ENCODE measurements at regions not wholly inside any gene's neighbourhood (a gene's known extent, or its start where the extent isn't known, plus 50 kb on each side); places are given as distances from the start of the nearest gene placed in this dataset.

GRCh38 chr18:2380101-2380500 lies 191.2 kb downstream of the METTL4 start:
- Histone ChIP-seq H4K91ac (ENCODE audit: low read length) (no peak overlapping the region), H2AK5ac (ENCODE audit: low read length, severe bottlenecking) (no peak overlapping the region), H3K4me2 (ENCODE audit: low read length, poor library complexity, severe bottlenecking) (no peak overlapping the region), H3K4me3 (ENCODE audit: insufficient read depth in 1 of 2, low read depth in 1 of 2, low read length in 2 of 2) (no peak overlapping the region), H3K9me3 (ENCODE audit: control insufficient read depth, low read length) (peaks cover under 1% of the 10 kb centered on the region), H2BK12ac (ENCODE audit: low read length in 2 of 2) (no peak overlapping the region), H2BK15ac (ENCODE audit: low read depth, poor library complexity, severe bottlenecking) (no peak overlapping the region), H2AFZ (ENCODE audit: low read depth, low read length) (no peak overlapping the region), H3K23ac (ENCODE audit: low read length in 2 of 2) (no peak overlapping the region), H3K27me3 (ENCODE audit: control insufficient read depth in 1 of 2, insufficient read depth in 1 of 2, low read length in 2 of 2) (no peaks in the 10 kb centered on the region), H2BK5ac (ENCODE audit: low read depth, low read length, poor library complexity, severe bottlenecking) (no peak overlapping the region), H3K4me1 (ENCODE audit: control insufficient read depth, insufficient read depth, low read depth, low read length) (no peaks in the 10 kb centered on the region), H4K8ac (ENCODE audit: low read length) (no peak overlapping the region), H3K79me1 (replicated peaks; ENCODE audit: low read length, poor library complexity, severe bottlenecking) (no peaks in the 10 kb centered on the region), H2BK120ac (ENCODE audit: low read depth, low read length) (no peak overlapping the region), H3K36me3 (ENCODE audit: control insufficient read depth in 1 of 2, insufficient read depth in 2 of 2, low read depth in 1 of 2, low read length in 2 of 2) (no peaks in the 10 kb centered on the region), H3K14ac (ENCODE audit: low read length in 2 of 2) (no peak overlapping the region), H3K4ac (ENCODE audit: low read depth in 1 of 2, low read length in 2 of 2) (no peak overlapping the region), H3K9ac (ENCODE audit: low read length) (no peak overlapping the region), H3K27ac (ENCODE audit: low read length, poor library complexity, severe bottlenecking) (no peak overlapping the region), H3K18ac (ENCODE audit: low read depth in 1 of 2, low read length in 2 of 2) (no peak overlapping the region)
- DNase-seq = no peak
- WGBS = no CpG with 5 or more reads among the region's 2 CpGs

GRCh38 chr18:2381539-2381938 lies 189.8 kb downstream of the METTL4 start:
- Histone ChIP-seq H2BK15ac (ENCODE audit: low read depth, poor library complexity, severe bottlenecking) (no peak overlapping the region), H4K8ac (ENCODE audit: low read length) (no peak overlapping the region), H2BK12ac (ENCODE audit: low read length in 2 of 2) (no peak overlapping the region), H2AFZ (ENCODE audit: low read depth, low read length) (no peak overlapping the region), H2BK120ac (ENCODE audit: low read depth, low read length) (no peak overlapping the region), H3K27ac (ENCODE audit: low read length, poor library complexity, severe bottlenecking) (no peak overlapping the region), H3K4me1 (ENCODE audit: control insufficient read depth, insufficient read depth, low read depth, low read length) (no peaks in the 10 kb centered on the region), H3K36me3 (ENCODE audit: control insufficient read depth in 1 of 2, insufficient read depth in 2 of 2, low read depth in 1 of 2, low read length in 2 of 2) (no peaks in the 10 kb centered on the region), H2BK5ac (ENCODE audit: low read depth, low read length, poor library complexity, severe bottlenecking) (no peak overlapping the region), H3K14ac (ENCODE audit: low read length in 2 of 2) (no peak overlapping the region), H3K79me1 (replicated peaks; ENCODE audit: low read length, poor library complexity, severe bottlenecking) (no peaks in the 10 kb centered on the region), H3K4me3 (ENCODE audit: insufficient read depth in 1 of 2, low read depth in 1 of 2, low read length in 2 of 2) (no peak overlapping the region), H3K18ac (ENCODE audit: low read depth in 1 of 2, low read length in 2 of 2) (no peak overlapping the region), H4K91ac (ENCODE audit: low read length) (no peak overlapping the region), H3K23ac (ENCODE audit: low read length in 2 of 2) (no peak overlapping the region), H3K4ac (ENCODE audit: low read depth in 1 of 2, low read length in 2 of 2) (no peak overlapping the region), H3K9me3 (ENCODE audit: control insufficient read depth, low read length) (peaks cover 8% of the 10 kb centered on the region), H2AK5ac (ENCODE audit: low read length, severe bottlenecking) (no peak overlapping the region), H3K9ac (ENCODE audit: low read length) (no peak overlapping the region), H3K4me2 (ENCODE audit: low read length, poor library complexity, severe bottlenecking) (no peak overlapping the region), H3K27me3 (ENCODE audit: control insufficient read depth in 1 of 2, insufficient read depth in 1 of 2, low read length in 2 of 2) (no peaks in the 10 kb centered on the region)
- DNase-seq = no peak
- WGBS = 88% methylated on average over 2 of the region's 2 CpGs

- H2BK15ac ChIP-seq (ENCODE audit: low read depth, poor library complexity, severe bottlenecking) = no peak overlapping the region
- no peak overlapping the region for H2BK5ac ChIP-seq (ENCODE audit: low read depth, low read length, poor library complexity, severe bottlenecking)
- no peak overlapping the region for H3K23ac ChIP-seq (ENCODE audit: low read length in 2 of 2)
- H2BK120ac ChIP-seq (ENCODE audit: low read depth, low read length) = no peak overlapping the region
- no peak overlapping the region for H2BK12ac ChIP-seq (ENCODE audit: low read length in 2 of 2)
- H3K14ac ChIP-seq (ENCODE audit: low read length in 2 of 2) = no peak overlapping the region
- H3K36me3 ChIP-seq (ENCODE audit: control insufficient read depth in 1 of 2, insufficient read depth in 2 of 2, low read depth in 1 of 2, low read length in 2 of 2) = no peaks in the 10 kb centered on the region
- no peak overlapping the region for H4K91ac ChIP-seq (ENCODE audit: low read length)
- no peak overlapping the region for H2AFZ ChIP-seq (ENCODE audit: low read depth, low read length)
- H3K4me3 ChIP-seq (ENCODE audit: insufficient read depth in 1 of 2, low read depth in 1 of 2, low read length in 2 of 2) = no peak overlapping the region
- no peak overlapping the region for H2AK5ac ChIP-seq (ENCODE audit: low read length, severe bottlenecking)
- no peak overlapping the region for H3K18ac ChIP-seq (ENCODE audit: low read depth in 1 of 2, low read length in 2 of 2)
- no peaks in the 10 kb centered on the region for H3K27me3 ChIP-seq (ENCODE audit: control insufficient read depth in 1 of 2, insufficient read depth in 1 of 2, low read length in 2 of 2)
- no peak overlapping the region for H3K4me2 ChIP-seq (ENCODE audit: low read length, poor library complexity, severe bottlenecking)
- H4K8ac ChIP-seq (ENCODE audit: low read length) = no peak overlapping the region
- no peak overlapping the region for H3K9ac ChIP-seq (ENCODE audit: low read length)
- no peaks in the 10 kb centered on the region for H3K79me1 ChIP-seq (replicated peaks; ENCODE audit: low read length, poor library complexity, severe bottlenecking)
- H3K4me1 ChIP-seq (ENCODE audit: control insufficient read depth, insufficient read depth, low read depth, low read length) = no peaks in the 10 kb centered on the region
- no peak overlapping the region for H3K4ac ChIP-seq (ENCODE audit: low read depth in 1 of 2, low read length in 2 of 2)
- no peak for DNase-seq
- H3K9me3 ChIP-seq (ENCODE audit: control insufficient read depth, low read length) = peaks cover 30% of the 10 kb centered on the region
- no peak overlapping the region for H3K27ac ChIP-seq (ENCODE audit: low read length, poor library complexity, severe bottlenecking)
These were observed 183.7 kb downstream of the METTL4 start for GRCh38 chr18:2387588-2387987.

GRCh38 chr18:2390158-2390557 lies 181.1 kb downstream of the METTL4 start:
- no peak overlapping the region for H2AFZ ChIP-seq (ENCODE audit: low read depth, low read length)
- H2BK15ac ChIP-seq (ENCODE audit: low read depth, poor library complexity, severe bottlenecking) = no peak overlapping the region
- H3K4me2 ChIP-seq (ENCODE audit: low read length, poor library complexity, severe bottlenecking) = no peak overlapping the region
- no peak overlapping the region for H4K8ac ChIP-seq (ENCODE audit: low read length)
- H3K4ac ChIP-seq (ENCODE audit: low read depth in 1 of 2, low read length in 2 of 2) = no peak overlapping the region
- no peak overlapping the region for H3K4me3 ChIP-seq (ENCODE audit: insufficient read depth in 1 of 2, low read depth in 1 of 2, low read length in 2 of 2)
- peaks cover 1% of the 10 kb centered on the region for H3K4me1 ChIP-seq (ENCODE audit: control insufficient read depth, insufficient read depth, low read depth, low read length)
- no peaks in the 10 kb centered on the region for H3K27me3 ChIP-seq (ENCODE audit: control insufficient read depth in 1 of 2, insufficient read depth in 1 of 2, low read length in 2 of 2)
- H2BK12ac ChIP-seq (ENCODE audit: low read length in 2 of 2) = no peak overlapping the region
- WGBS = no CpG with 5 or more reads among the region's 1 CpG
- H3K36me3 ChIP-seq (ENCODE audit: control insufficient read depth in 1 of 2, insufficient read depth in 2 of 2, low read depth in 1 of 2, low read length in 2 of 2) = no peaks in the 10 kb centered on the region
- H3K27ac ChIP-seq (ENCODE audit: low read length, poor library complexity, severe bottlenecking) = no peak overlapping the region
- peaks cover 29% of the 10 kb centered on the region for H3K9me3 ChIP-seq (ENCODE audit: control insufficient read depth, low read length)
- DNase-seq = no peak
- H2BK120ac ChIP-seq (ENCODE audit: low read depth, low read length) = no peak overlapping the region
- no peaks in the 10 kb centered on the region for H3K79me1 ChIP-seq (replicated peaks; ENCODE audit: low read length, poor library complexity, severe bottlenecking)
- H2BK5ac ChIP-seq (ENCODE audit: low read depth, low read length, poor library complexity, severe bottlenecking) = no peak overlapping the region
- no peak overlapping the region for H4K91ac ChIP-seq (ENCODE audit: low read length)
- H2AK5ac ChIP-seq (ENCODE audit: low read length, severe bottlenecking) = no peak overlapping the region
- no peak overlapping the region for H3K14ac ChIP-seq (ENCODE audit: low read length in 2 of 2)
- no peak overlapping the region for H3K9ac ChIP-seq (ENCODE audit: low read length)
- H3K18ac ChIP-seq (ENCODE audit: low read depth in 1 of 2, low read length in 2 of 2) = no peak overlapping the region
- no peak overlapping the region for H3K23ac ChIP-seq (ENCODE audit: low read length in 2 of 2)
